PFSK-1 (cell line): ENCODE measurements at regions not wholly inside any gene's neighbourhood (a gene's known extent, or its start where the extent isn't known, plus 50 kb on each side); places are given as distances from the start of the nearest gene placed in this dataset.

ENCODE experiments used
- FOXP2 ChIP-seq: optimal IDR thresholded peaks from 2 replicates; pipeline ENCODE3; 2011; ENCODE audit warnings: borderline replicate concordance, control low read depth, inconsistent platforms; ENCODE audit not compliant: insufficient read depth; ENCODE audit errors: extremely low read length, extremely low read depth
- POLR2AphosphoS5 ChIP-seq: IDR thresholded peaks from 2 replicates; pipeline ENCODE4 v1.6.1; 2012; ENCODE audit warnings: low read depth, mild to moderate bottlenecking, control low read depth, low read length, moderate library complexity
- SIN3A ChIP-seq: IDR thresholded peaks from 2 replicates; pipeline ENCODE4 v1.6.1; 2012; ENCODE audit warnings: mild to moderate bottlenecking, low read length, moderate library complexity, borderline replicate concordance; ENCODE audit not compliant: insufficient read depth
- TAF1 ChIP-seq: IDR thresholded peaks from 2 replicates; pipeline ENCODE4 v1.6.1; 2012; ENCODE audit warnings: low read length, control low read depth, borderline replicate concordance; ENCODE audit not compliant: insufficient read depth
- TF ChIP-seq, protein P1 (sequence below), 2 experiments: IDR thresholded peaks; 2 replicates each; pipeline versions ENCODE4 v1.6.1 to v1.8.0; 2011 to 2012; ENCODE audit warnings: low read depth in 2 of 2, low read length in 2 of 2, control low read depth in 1 of 2, inconsistent platforms in 1 of 2, mild to moderate bottlenecking in 1 of 2, moderate library complexity in 1 of 2; ENCODE audit not compliant: insufficient read depth in 1 of 2

DNA sequence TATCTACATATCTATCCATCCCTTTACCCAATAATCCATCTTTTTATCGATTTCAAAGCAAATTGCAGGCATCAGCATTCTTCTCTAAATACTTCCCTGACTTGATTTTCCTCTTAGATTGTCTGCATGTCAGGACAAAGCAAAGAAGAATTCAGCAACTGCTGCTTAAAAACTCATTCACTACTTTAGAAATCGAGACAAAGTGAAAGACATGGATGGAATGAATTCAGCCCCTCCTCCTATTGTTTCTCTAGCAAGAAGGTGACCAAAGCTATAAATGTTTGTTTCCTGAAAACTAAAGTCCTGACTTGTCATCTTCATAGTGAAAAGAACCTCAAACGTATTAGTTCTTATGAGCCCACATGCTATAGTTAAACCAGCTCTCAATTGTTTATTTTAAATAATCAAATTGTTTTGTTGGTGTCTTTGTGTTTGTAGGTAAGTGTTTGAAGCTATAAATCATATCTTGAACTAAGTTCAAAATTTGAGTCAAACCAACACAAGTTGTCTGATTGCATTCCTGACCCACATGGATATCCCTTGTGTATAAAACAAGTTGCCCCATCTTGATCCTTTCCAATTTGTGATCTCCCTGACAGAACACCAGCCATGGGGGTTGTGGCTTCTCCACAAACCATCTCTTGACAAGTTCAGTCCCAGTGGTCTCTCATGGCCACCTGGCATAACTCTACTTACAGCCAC, 58.6 kb upstream of the ARHGAP5 start:
- TF ChIP-seq FOXP2 (no peak), SIN3A (no peak), TAF1 (no peak), POLR2AphosphoS5 (no peak)
- TF ChIP-seq, protein P1, sequence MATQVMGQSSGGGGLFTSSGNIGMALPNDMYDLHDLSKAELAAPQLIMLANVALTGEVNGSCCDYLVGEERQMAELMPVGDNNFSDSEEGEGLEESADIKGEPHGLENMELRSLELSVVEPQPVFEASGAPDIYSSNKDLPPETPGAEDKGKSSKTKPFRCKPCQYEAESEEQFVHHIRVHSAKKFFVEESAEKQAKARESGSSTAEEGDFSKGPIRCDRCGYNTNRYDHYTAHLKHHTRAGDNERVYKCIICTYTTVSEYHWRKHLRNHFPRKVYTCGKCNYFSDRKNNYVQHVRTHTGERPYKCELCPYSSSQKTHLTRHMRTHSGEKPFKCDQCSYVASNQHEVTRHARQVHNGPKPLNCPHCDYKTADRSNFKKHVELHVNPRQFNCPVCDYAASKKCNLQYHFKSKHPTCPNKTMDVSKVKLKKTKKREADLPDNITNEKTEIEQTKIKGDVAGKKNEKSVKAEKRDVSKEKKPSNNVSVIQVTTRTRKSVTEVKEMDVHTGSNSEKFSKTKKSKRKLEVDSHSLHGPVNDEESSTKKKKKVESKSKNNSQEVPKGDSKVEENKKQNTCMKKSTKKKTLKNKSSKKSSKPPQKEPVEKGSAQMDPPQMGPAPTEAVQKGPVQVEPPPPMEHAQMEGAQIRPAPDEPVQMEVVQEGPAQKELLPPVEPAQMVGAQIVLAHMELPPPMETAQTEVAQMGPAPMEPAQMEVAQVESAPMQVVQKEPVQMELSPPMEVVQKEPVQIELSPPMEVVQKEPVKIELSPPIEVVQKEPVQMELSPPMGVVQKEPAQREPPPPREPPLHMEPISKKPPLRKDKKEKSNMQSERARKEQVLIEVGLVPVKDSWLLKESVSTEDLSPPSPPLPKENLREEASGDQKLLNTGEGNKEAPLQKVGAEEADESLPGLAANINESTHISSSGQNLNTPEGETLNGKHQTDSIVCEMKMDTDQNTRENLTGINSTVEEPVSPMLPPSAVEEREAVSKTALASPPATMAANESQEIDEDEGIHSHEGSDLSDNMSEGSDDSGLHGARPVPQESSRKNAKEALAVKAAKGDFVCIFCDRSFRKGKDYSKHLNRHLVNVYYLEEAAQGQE (IDR thresholded peaks at IDR 0.05; ENCODE audit: insufficient read depth in 1 of 2, low read depth in 2 of 2, low read length in 2 of 2), result no peak

DNA sequence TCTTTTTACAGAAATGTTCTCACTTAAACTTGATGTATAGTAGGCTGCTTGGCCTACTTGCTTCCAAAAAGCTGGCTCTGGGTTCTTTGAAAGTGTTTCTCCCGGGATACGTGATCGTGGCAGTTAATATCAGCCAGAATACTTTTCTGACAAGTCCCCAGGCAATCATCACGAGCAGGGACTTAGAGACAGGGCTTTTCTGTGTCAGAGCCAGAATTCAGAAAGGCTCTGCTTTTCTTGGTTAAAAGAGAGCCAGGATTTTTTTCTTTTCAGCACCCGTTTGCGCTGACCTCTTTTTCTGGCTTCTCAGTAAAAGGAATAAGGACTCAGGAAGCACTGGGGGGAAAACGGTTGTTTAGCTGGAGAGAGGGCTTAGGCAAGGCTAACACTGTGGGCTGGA, 57.8 kb upstream of the ARHGAP5 start:
- TF ChIP-seq SIN3A, result no peak
- TF ChIP-seq FOXP2, result no peak
- TF ChIP-seq POLR2AphosphoS5, result no peak
- TF ChIP-seq, protein P1 (IDR thresholded peaks at IDR 0.05; ENCODE audit: insufficient read depth in 1 of 2, low read depth in 2 of 2, low read length in 2 of 2), result no peak
- no peak for TF ChIP-seq TAF1

DNA sequence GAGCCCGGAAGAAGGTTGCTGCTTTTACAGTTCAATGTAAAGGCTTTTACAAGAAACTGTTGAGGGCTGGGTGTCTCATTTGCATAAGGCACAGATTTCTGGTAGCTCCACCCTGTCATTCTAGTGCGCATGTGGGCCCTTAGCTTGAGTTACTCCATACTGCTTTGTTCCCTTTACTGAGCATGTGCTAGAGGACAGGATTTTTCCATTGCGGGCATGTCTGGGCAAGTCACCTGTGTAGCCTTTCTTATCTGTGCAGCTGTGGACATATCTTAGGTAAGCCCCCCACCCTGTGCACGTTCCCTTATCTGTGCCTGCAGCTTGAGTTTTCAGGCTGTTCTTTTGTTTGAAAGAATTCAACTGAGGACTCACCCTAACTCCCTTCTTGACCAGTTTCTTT, 56.2 kb upstream of the ARHGAP5 start:
- TF ChIP-seq, protein P1 (IDR thresholded peaks at IDR 0.05; ENCODE audit: insufficient read depth in 1 of 2, low read depth in 2 of 2, low read length in 2 of 2), result no peak
- no peak for TF ChIP-seq FOXP2
- TF ChIP-seq POLR2AphosphoS5, result no peak
- TF ChIP-seq TAF1, result no peak
- TF ChIP-seq SIN3A, result no peak

DNA sequence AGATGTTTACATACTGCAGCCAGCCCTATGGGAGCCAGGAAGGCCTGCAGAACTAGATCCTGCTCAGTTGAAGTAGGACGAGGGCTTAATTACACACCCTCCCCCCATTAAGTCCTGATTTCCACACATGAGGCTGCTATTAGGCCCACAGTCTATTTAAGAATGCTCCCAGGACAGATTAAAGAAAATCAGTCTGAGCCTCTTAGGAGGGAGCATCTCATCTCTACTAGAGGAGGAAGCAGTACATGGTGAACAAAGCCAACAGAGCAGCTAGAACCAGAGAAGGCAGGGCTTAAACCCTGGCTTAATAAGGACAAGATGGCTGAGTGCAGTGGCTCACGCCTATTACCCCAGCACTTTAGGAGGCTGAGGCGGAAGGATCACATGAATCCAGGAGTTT, 55.8 kb upstream of the ARHGAP5 start:
- TF ChIP-seq, protein P1 (IDR thresholded peaks at IDR 0.05; ENCODE audit: insufficient read depth in 1 of 2, low read depth in 2 of 2, low read length in 2 of 2), result no peak
- TF ChIP-seq FOXP2 (no peak), SIN3A (no peak)
